HFFc6 (cell line): ENCODE measurements at regions not wholly inside any gene's neighbourhood (a gene's known extent, or its start where the extent isn't known, plus 50 kb on each side); places are given as distances from the start of the nearest gene placed in this dataset.

Source experiments
- DNase-seq: peaks from one replicate; pipeline ENCODE4 v3.0.0-alpha.2; 2018
- H3K27ac Mint-ChIP-seq: 2 replicates; pipeline ENCODE4 v1.8.0; 2020; ENCODE audit warnings: mild to moderate bottlenecking, mixed read lengths
- H3K27me3 Mint-ChIP-seq: 2 replicates; pipeline ENCODE4 v1.8.0; 2021; ENCODE audit warnings: mild to moderate bottlenecking, moderate library complexity, mixed read lengths; ENCODE audit not compliant: insufficient read depth
- H3K36me3 Mint-ChIP-seq: 2 replicates; pipeline ENCODE4 v1.8.0; 2021; ENCODE audit warnings: low read depth, mixed read lengths
- H3K4me1 Mint-ChIP-seq: 2 replicates; pipeline ENCODE4 v1.8.0; 2020; ENCODE audit warnings: low read depth, mixed read lengths
- H3K4me3 Mint-ChIP-seq: 2 replicates; pipeline ENCODE4 v1.8.0; 2020; ENCODE audit warnings: mild to moderate bottlenecking, moderate library complexity, mixed read lengths
- H3K9me3 Mint-ChIP-seq: 2 replicates; pipeline ENCODE4 v1.8.0; 2020; ENCODE audit warnings: mild to moderate bottlenecking, mixed read lengths
- CTCF ChIP-seq: fragments of 200-600 bp; sonication (generic); IDR thresholded peaks from 2 replicates; pipeline ENCODE4 v1.5.0; 2021; ENCODE audit warnings: antibody characterized with exemption, mild to moderate bottlenecking

GRCh38 chr7:138228119-138228518 lies 151.9 kb downstream of the AKR1D1 start:
- TF ChIP-seq CTCF: no peak
- Mint-ChIP-seq H3K27ac (no peak overlapping the region), H3K27me3 (peaks cover 4% of the 10 kb centered on the region), H3K4me1 (peaks cover 11% of the 10 kb centered on the region; the same call in 1 of the 2 replicates), H3K4me3 (no peak overlapping the region), H3K9me3 (peaks cover 15% of the 10 kb centered on the region), H3K36me3 (peaks cover 5% of the 10 kb centered on the region; the same call in 1 of the 2 replicates)
- no peak for DNase-seq

- peaks cover 11% of the 10 kb centered on the region; the same call in 1 of the 2 replicates for H3K4me1 Mint-ChIP-seq
Observed at GRCh38 chr7:138228769-138229168, 152.5 kb downstream of the AKR1D1 start.

GRCh38 chr7:138233189-138233588 lies 156.9 kb downstream of the AKR1D1 start:
- TF ChIP-seq CTCF: no peak
- Mint-ChIP-seq H3K27ac (no peak overlapping the region), H3K9me3 (peaks cover 22% of the 10 kb centered on the region), H3K27me3 (peaks cover 6% of the 10 kb centered on the region), H3K4me3 (no peak overlapping the region), H3K4me1 (no peaks in the 10 kb centered on the region; the same call in 1 of the 2 replicates), H3K36me3 (peaks cover 5% of the 10 kb centered on the region; the same call in 1 of the 2 replicates)
- DNase-seq: no peak

More at GRCh38 chr7:138228769-138229168, 152.5 kb downstream of the AKR1D1 start:
- peaks cover 21% of the 10 kb centered on the region for H3K9me3 Mint-ChIP-seq
- no peak overlapping the region for H3K4me3 Mint-ChIP-seq
- peaks cover 4% of the 10 kb centered on the region for H3K27me3 Mint-ChIP-seq
- H3K27ac Mint-ChIP-seq: no peak overlapping the region
- no peak for DNase-seq
- peaks cover 5% of the 10 kb centered on the region; the same call in 1 of the 2 replicates for H3K36me3 Mint-ChIP-seq
- TF ChIP-seq CTCF: no peak

GRCh38 chr7:138235207-138235606 lies 158.9 kb downstream of the AKR1D1 start:
- Mint-ChIP-seq H3K36me3 (peaks cover 5% of the 10 kb centered on the region; the same call in 1 of the 2 replicates), H3K4me1 (no peaks in the 10 kb centered on the region; the same call in 1 of the 2 replicates), H3K9me3 (peaks cover 26% of the 10 kb centered on the region), H3K27ac (no peak overlapping the region), H3K4me3 (no peak overlapping the region), H3K27me3 (peaks cover 7% of the 10 kb centered on the region)
- TF ChIP-seq CTCF: no peak
- DNase-seq: no peak

- DNase-seq: no peak
- no peak for TF ChIP-seq CTCF
- H3K27ac Mint-ChIP-seq: no peak overlapping the region
- peaks cover 17% of the 10 kb centered on the region for H3K9me3 Mint-ChIP-seq
- H3K4me3 Mint-ChIP-seq: no peak overlapping the region
- no peaks in the 10 kb centered on the region; the same call in 1 of the 2 replicates for H3K36me3 Mint-ChIP-seq
- H3K27me3 Mint-ChIP-seq: peaks cover 4% of the 10 kb centered on the region
- H3K4me1 Mint-ChIP-seq: no peaks in the 10 kb centered on the region; the same call in 1 of the 2 replicates
Observed at GRCh38 chr7:138237995-138238394, 161.7 kb downstream of the AKR1D1 start.
